WTC11 (cell line): ENCODE measurements at regions not wholly inside any gene's neighbourhood (a gene's known extent, or its start where the extent isn't known, plus 50 kb on each side); places are given as distances from the start of the nearest gene placed in this dataset.

Source experiments
- ATAC-seq: fragments of 200-7000 bp; cut with Tn5 transposase; 2 replicates; pipeline ENCODE4 v1.10.0; 2021; ENCODE audit warnings: mild to moderate bottlenecking, moderate library complexity
- CTCF ChIA-PET: fragments of 300-600 bp; sonication (Branson Sonifier 250); formaldehyde crosslinking; loops from one replicate; lab custom pipeline; 2021; ENCODE audit warnings: antibody characterized with exemption; lab: Charles Lee
- POLR2A ChIA-PET: fragments of 350-600 bp; sonication (Branson Sonifier 250); formaldehyde crosslinking; loops from one replicate; lab custom pipeline; 2021; ENCODE audit warnings: antibody characterized with exemption; lab: Charles Lee
- DNase-seq: peaks from one replicate; pipeline ENCODE4 v3.0.0; 2021; ENCODE audit warnings: low spot score
- H3K27ac Mint-ChIP-seq: 2 replicates; pipeline ENCODE4 v1.8.0; 2021; ENCODE audit warnings: mixed read lengths
- H3K27me3 Mint-ChIP-seq: 2 replicates; pipeline ENCODE4 v1.8.0; 2021; ENCODE audit warnings: low read depth, mild to moderate bottlenecking, moderate library complexity, mixed read lengths
- H3K36me3 Mint-ChIP-seq: 2 replicates; pipeline ENCODE4 v1.8.0; 2021; ENCODE audit warnings: mixed read lengths
- H3K4me1 Mint-ChIP-seq: 2 replicates; pipeline ENCODE4 v1.8.0; 2022; ENCODE audit warnings: mixed read lengths
- H3K4me3 Mint-ChIP-seq: 2 replicates; pipeline ENCODE4 v1.8.0; 2021; ENCODE audit warnings: mild to moderate bottlenecking, moderate library complexity, mixed read lengths
- H3K9me3 Mint-ChIP-seq: 2 replicates; pipeline ENCODE4 v1.8.0; 2021; ENCODE audit warnings: mixed read lengths
- AFF4 ChIP-seq: sonication (generic); formaldehyde crosslinking; IDR thresholded peaks from 2 replicates; pipeline ENCODE4 v1.8.1; 2023; ENCODE audit warnings: mild to moderate bottlenecking, missing genetic modification reagents, borderline replicate concordance
- CTCF ChIP-seq: fragments of 200-600 bp; IDR thresholded peaks from 2 replicates; pipeline ENCODE4 v1.8.0; 2022; ENCODE audit warnings: antibody characterized with exemption
- ESRRA ChIP-seq: sonication (generic); formaldehyde crosslinking; IDR thresholded peaks from 2 replicates; pipeline ENCODE4 v1.8.1; 2022; ENCODE audit warnings: mild to moderate bottlenecking, missing genetic modification reagents, borderline replicate concordance
- HMGA2 ChIP-seq: fragments of 250-450 bp; sonication (Bioruptor Pico); IDR thresholded peaks from 2 replicates; pipeline ENCODE4 v1.4.0; 2021; ENCODE audit warnings: mild to moderate bottlenecking, moderate library complexity
- JUN ChIP-seq: sonication (generic); formaldehyde crosslinking; IDR thresholded peaks from 2 replicates; pipeline ENCODE4 v1.8.0; 2023; ENCODE audit warnings: mild to moderate bottlenecking, missing genetic modification reagents
- NFATC4 ChIP-seq: fragments of 250-450 bp; sonication (Bioruptor Pico); IDR thresholded peaks from 2 replicates; pipeline ENCODE4 v1.9.0; 2021; ENCODE audit warnings: mild to moderate bottlenecking
- PRRX2 ChIP-seq: fragments of 250-450 bp; sonication (Bioruptor Pico); IDR thresholded peaks from 2 replicates; pipeline ENCODE4 v1.8.0; 2021; ENCODE audit warnings: mild to moderate bottlenecking
- SMAD4 ChIP-seq: sonication (generic); formaldehyde crosslinking; IDR thresholded peaks from 2 replicates; pipeline ENCODE4 v1.8.0; 2022; ENCODE audit warnings: mild to moderate bottlenecking, missing genetic modification reagents
- SOX15 ChIP-seq: fragments of 250-450 bp; sonication (Bioruptor Pico); IDR thresholded peaks from 2 replicates; pipeline ENCODE4 v1.9.0; 2021; ENCODE audit warnings: mild to moderate bottlenecking
- SP1 ChIP-seq: sonication (generic); formaldehyde crosslinking; conservative IDR thresholded peaks from 2 replicates; pipeline ENCODE4 v1.8.1; 2022; ENCODE audit warnings: missing genetic modification reagents
- ZBTB21 ChIP-seq: sonication (generic); formaldehyde crosslinking; IDR thresholded peaks from 2 replicates; pipeline ENCODE4 v1.8.1; 2023; ENCODE audit warnings: mild to moderate bottlenecking, missing genetic modification reagents, borderline replicate concordance
- ZNF219 ChIP-seq: sonication (generic); formaldehyde crosslinking; IDR thresholded peaks from 2 replicates; pipeline ENCODE4 v1.8.0; 2023; ENCODE audit warnings: missing genetic modification reagents, mild to moderate bottlenecking, borderline replicate concordance
- ZNF317 ChIP-seq: sonication (generic); formaldehyde crosslinking; IDR thresholded peaks from 2 replicates; pipeline ENCODE4 v1.8.1; 2023; ENCODE audit warnings: low read depth, mild to moderate bottlenecking, moderate library complexity, missing genetic modification reagents, borderline replicate concordance
- TF ChIP-seq, protein P1 (sequence below): fragments of 250-450 bp; sonication (Bioruptor Pico); IDR thresholded peaks from 2 replicates; pipeline ENCODE4 v2.1.2; 2022; ENCODE audit warnings: mild to moderate bottlenecking, moderate library complexity
- TF ChIP-seq, protein P2 (sequence below): sonication (generic); formaldehyde crosslinking; IDR thresholded peaks from 2 replicates; pipeline ENCODE4 v1.8.1; 2023; ENCODE audit warnings: mild to moderate bottlenecking, missing genetic modification reagents
- TF ChIP-seq, protein P3 (sequence below): sonication (generic); formaldehyde crosslinking; IDR thresholded peaks from 2 replicates; pipeline ENCODE4 v1.8.1; 2023; ENCODE audit warnings: mild to moderate bottlenecking, moderate library complexity, missing genetic modification reagents
- TF ChIP-seq, protein P4 (sequence below): sonication (generic); formaldehyde crosslinking; IDR thresholded peaks from 2 replicates; pipeline ENCODE4 v1.8.0; 2023; ENCODE audit warnings: missing genetic modification reagents
- TF ChIP-seq, protein P5 (sequence below): sonication (generic); formaldehyde crosslinking; IDR thresholded peaks from 2 replicates; pipeline ENCODE4 v1.8.1; 2022; ENCODE audit warnings: low read depth, missing genetic modification reagents, borderline replicate concordance

DNA sequence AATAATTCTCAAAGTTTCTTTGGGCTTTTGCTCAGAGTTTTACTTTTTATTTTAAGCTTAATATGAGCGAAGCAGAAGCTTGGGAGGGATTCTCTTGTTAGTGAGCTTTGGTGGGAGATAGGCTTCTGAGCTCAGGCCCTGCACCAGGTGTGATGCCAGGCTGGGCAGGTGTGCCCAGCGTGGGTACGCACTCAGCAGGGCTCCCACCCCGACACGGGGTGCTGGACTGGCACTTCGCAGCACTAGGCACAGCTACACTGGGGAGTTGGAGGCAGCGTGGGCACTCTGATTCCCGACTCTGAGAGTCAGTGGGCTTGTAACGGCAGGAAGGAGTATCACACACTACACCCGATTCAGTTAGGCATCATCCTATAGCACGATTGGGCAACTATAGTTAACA is 244.0 kb downstream of the KLF13 start (continued):
- TF ChIP-seq, protein P1, sequence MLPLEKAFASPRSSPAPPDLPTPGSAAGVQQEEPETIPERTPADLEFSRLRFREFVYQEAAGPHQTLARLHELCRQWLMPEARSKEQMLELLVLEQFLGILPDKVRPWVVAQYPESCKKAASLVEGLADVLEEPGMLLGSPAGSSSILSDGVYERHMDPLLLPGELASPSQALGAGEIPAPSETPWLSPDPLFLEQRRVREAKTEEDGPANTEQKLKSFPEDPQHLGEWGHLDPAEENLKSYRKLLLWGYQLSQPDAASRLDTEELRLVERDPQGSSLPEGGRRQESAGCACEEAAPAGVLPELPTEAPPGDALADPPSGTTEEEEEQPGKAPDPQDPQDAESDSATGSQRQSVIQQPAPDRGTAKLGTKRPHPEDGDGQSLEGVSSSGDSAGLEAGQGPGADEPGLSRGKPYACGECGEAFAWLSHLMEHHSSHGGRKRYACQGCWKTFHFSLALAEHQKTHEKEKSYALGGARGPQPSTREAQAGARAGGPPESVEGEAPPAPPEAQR, result no peak
- TF ChIP-seq, protein P2, sequence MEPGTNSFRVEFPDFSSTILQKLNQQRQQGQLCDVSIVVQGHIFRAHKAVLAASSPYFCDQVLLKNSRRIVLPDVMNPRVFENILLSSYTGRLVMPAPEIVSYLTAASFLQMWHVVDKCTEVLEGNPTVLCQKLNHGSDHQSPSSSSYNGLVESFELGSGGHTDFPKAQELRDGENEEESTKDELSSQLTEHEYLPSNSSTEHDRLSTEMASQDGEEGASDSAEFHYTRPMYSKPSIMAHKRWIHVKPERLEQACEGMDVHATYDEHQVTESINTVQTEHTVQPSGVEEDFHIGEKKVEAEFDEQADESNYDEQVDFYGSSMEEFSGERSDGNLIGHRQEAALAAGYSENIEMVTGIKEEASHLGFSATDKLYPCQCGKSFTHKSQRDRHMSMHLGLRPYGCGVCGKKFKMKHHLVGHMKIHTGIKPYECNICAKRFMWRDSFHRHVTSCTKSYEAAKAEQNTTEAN (CRISPR knock-in tag), result no peak

DNA sequence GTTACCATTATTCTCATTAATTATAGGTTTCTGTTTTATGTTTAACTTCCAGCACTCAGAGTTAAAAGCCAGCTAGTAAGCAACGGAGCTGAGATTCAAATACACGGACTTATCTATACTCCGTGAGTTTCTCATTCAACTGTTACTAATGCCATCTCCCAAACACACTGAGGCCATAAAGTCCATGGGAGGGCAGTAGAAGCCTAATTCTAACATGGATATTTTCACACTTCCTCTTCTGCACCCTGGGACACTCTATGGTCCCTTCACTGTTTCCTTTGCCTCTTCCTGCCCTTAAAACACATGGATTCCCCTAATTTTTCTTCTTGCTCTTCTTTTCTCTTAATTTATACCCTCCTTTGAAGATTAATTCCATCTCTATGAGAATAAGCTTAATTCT is 245.0 kb downstream of the KLF13 start:
- no peak for TF ChIP-seq SOX15 (CRISPR knock-in tag)
- no peak for TF ChIP-seq PRRX2 (CRISPR knock-in tag)
- TF ChIP-seq AFF4 (CRISPR knock-in tag), result no peak
- TF ChIP-seq, protein P3, sequence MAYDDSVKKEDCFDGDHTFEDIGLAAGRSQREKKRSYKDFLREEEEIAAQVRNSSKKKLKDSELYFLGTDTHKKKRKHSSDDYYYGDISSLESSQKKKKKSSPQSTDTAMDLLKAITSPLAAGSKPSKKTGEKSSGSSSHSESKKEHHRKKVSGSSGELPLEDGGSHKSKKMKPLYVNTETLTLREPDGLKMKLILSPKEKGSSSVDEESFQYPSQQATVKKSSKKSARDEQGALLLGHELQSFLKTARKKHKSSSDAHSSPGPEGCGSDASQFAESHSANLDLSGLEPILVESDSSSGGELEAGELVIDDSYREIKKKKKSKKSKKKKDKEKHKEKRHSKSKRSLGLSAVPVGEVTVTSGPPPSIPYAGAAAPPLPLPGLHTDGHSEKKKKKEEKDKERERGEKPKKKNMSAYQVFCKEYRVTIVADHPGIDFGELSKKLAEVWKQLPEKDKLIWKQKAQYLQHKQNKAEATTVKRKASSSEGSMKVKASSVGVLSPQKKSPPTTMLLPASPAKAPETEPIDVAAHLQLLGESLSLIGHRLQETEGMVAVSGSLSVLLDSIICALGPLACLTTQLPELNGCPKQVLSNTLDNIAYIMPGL (CRISPR knock-in tag), result no peak
- no peak for TF ChIP-seq ESRRA (CRISPR knock-in tag)
- TF ChIP-seq, protein P4, sequence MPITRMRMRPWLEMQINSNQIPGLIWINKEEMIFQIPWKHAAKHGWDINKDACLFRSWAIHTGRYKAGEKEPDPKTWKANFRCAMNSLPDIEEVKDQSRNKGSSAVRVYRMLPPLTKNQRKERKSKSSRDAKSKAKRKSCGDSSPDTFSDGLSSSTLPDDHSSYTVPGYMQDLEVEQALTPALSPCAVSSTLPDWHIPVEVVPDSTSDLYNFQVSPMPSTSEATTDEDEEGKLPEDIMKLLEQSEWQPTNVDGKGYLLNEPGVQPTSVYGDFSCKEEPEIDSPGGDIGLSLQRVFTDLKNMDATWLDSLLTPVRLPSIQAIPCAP (CRISPR knock-in tag), result no peak
- no peak for TF ChIP-seq SP1
- TF ChIP-seq ZNF317, result no peak
- TF ChIP-seq, protein P5, sequence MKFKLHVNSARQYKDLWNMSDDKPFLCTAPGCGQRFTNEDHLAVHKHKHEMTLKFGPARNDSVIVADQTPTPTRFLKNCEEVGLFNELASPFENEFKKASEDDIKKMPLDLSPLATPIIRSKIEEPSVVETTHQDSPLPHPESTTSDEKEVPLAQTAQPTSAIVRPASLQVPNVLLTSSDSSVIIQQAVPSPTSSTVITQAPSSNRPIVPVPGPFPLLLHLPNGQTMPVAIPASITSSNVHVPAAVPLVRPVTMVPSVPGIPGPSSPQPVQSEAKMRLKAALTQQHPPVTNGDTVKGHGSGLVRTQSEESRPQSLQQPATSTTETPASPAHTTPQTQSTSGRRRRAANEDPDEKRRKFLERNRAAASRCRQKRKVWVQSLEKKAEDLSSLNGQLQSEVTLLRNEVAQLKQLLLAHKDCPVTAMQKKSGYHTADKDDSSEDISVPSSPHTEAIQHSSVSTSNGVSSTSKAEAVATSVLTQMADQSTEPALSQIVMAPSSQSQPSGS (CRISPR knock-in tag), result no peak
- TF ChIP-seq, all 79 proteins: peak for 0
- no peaks in the 10 kb centered on the region; the same call in 1 of the 2 replicates for H3K27me3 Mint-ChIP-seq
- ChIA-PET POLR2A (no interaction called here), CTCF (no interaction called here)
- no peak overlapping the region for H3K27ac Mint-ChIP-seq
- H3K4me3 Mint-ChIP-seq, result no peak overlapping the region
- peaks cover 24% of the 10 kb centered on the region for H3K36me3 Mint-ChIP-seq
- peaks cover 21% of the 10 kb centered on the region for H3K4me1 Mint-ChIP-seq
- ATAC-seq, result peak; percentile 50; the same call in 1 of the 2 replicates
- DNase-seq, result no peak
- H3K9me3 Mint-ChIP-seq, result peaks cover 32% of the 10 kb centered on the region

DNA sequence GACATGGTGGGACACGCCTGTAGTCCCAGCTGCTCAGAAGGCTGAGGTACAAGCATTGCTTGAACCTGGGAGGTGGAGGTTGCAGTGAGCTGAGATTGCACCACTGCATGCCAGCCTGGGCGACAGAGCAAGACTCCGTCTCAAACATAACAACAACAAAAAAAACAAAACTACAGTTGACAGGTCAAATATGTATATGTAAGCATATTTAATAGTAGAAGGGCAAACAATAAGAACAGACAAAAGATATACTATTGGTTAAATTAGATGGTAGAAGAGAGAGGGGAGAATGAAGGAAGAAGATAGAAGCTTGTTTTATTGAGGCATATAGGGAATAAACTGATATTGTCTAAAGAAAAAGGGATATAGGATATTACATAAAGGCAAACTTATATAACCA is 247.1 kb downstream of the KLF13 start:
- H3K27ac Mint-ChIP-seq, result no peak overlapping the region
- H3K4me1 Mint-ChIP-seq, result peaks cover 38% of the 10 kb centered on the region
- no peak overlapping the region for H3K4me3 Mint-ChIP-seq
- no peak for DNase-seq
- no peaks in the 10 kb centered on the region for H3K27me3 Mint-ChIP-seq
- ChIA-PET CTCF (interaction anchor here (1.5 kb wide), 1 partner anchor 294 kb away, joined by 5 read pairs; no protein-coding TSS in a partner anchor), POLR2A (no interaction called here)
- no peak for TF ChIP-seq SMAD4
- TF ChIP-seq ZBTB21, result no peak
- TF ChIP-seq HMGA2 (CRISPR knock-in tag), result no peak
- TF ChIP-seq, protein P4 (CRISPR knock-in tag), result no peak
- TF ChIP-seq ZNF317, result no peak
- no peak for TF ChIP-seq ZNF219 (CRISPR knock-in tag)
- no peak for TF ChIP-seq SOX15 (CRISPR knock-in tag)
- no peak for TF ChIP-seq NFATC4 (CRISPR knock-in tag)
- no peak for TF ChIP-seq JUN (CRISPR knock-in tag)
- no peak for TF ChIP-seq CTCF
- TF ChIP-seq, all 79 proteins: peak for 0
- H3K9me3 Mint-ChIP-seq, result peaks cover 16% of the 10 kb centered on the region
- ATAC-seq, result no peak
- H3K36me3 Mint-ChIP-seq, result peaks cover 8% of the 10 kb centered on the region
